WTC11 (cell line): ENCODE measurements at regions not wholly inside any gene's neighbourhood (a gene's known extent, or its start where the extent isn't known, plus 50 kb on each side); places are given as distances from the start of the nearest gene placed in this dataset.

ENCODE experiments used
- ATAC-seq: fragments of 200-7000 bp; cut with Tn5 transposase; 2 replicates; pipeline ENCODE4 v1.10.0; 2021; ENCODE audit warnings: mild to moderate bottlenecking, moderate library complexity
- CTCF ChIA-PET: fragments of 300-600 bp; sonication (Branson Sonifier 250); formaldehyde crosslinking; loops from one replicate; lab custom pipeline; 2021; ENCODE audit warnings: antibody characterized with exemption; lab: Charles Lee
- POLR2A ChIA-PET: fragments of 350-600 bp; sonication (Branson Sonifier 250); formaldehyde crosslinking; loops from one replicate; lab custom pipeline; 2021; ENCODE audit warnings: antibody characterized with exemption; lab: Charles Lee
- DNase-seq: peaks from one replicate; pipeline ENCODE4 v3.0.0; 2021; ENCODE audit warnings: low spot score
- H3K27ac Mint-ChIP-seq: 2 replicates; pipeline ENCODE4 v1.8.0; 2021; ENCODE audit warnings: mixed read lengths
- H3K27me3 Mint-ChIP-seq: 2 replicates; pipeline ENCODE4 v1.8.0; 2021; ENCODE audit warnings: low read depth, mild to moderate bottlenecking, moderate library complexity, mixed read lengths
- H3K36me3 Mint-ChIP-seq: 2 replicates; pipeline ENCODE4 v1.8.0; 2021; ENCODE audit warnings: mixed read lengths
- H3K4me1 Mint-ChIP-seq: 2 replicates; pipeline ENCODE4 v1.8.0; 2022; ENCODE audit warnings: mixed read lengths
- H3K4me3 Mint-ChIP-seq: 2 replicates; pipeline ENCODE4 v1.8.0; 2021; ENCODE audit warnings: mild to moderate bottlenecking, moderate library complexity, mixed read lengths
- H3K9me3 Mint-ChIP-seq: 2 replicates; pipeline ENCODE4 v1.8.0; 2021; ENCODE audit warnings: mixed read lengths
- E2F5 ChIP-seq: sonication (generic); formaldehyde crosslinking; IDR thresholded peaks from 2 replicates; pipeline ENCODE4 v1.8.1; 2022; ENCODE audit warnings: mild to moderate bottlenecking, moderate library complexity, missing genetic modification reagents
- ELF4 ChIP-seq: sonication (generic); formaldehyde crosslinking; IDR thresholded peaks from 2 replicates; pipeline ENCODE4 v1.8.1; 2022; ENCODE audit warnings: low read depth, mild to moderate bottlenecking, moderate library complexity, missing genetic modification reagents
- FOXJ3 ChIP-seq: sonication (generic); formaldehyde crosslinking; IDR thresholded peaks from 2 replicates; pipeline ENCODE4 v1.9.0; 2021; ENCODE audit warnings: missing genetic modification reagents, mild to moderate bottlenecking, borderline replicate concordance
- GRHL2 ChIP-seq: fragments of 250-450 bp; sonication (Bioruptor Pico); IDR thresholded peaks from 2 replicates; pipeline ENCODE4 v1.8.0; 2022; ENCODE audit warnings: mild to moderate bottlenecking, moderate library complexity; ENCODE audit not compliant: insufficient replicate concordance, severe bottlenecking
- IRF2 ChIP-seq: sonication (generic); formaldehyde crosslinking; IDR thresholded peaks from 2 replicates; pipeline ENCODE4 v1.8.0; 2022; ENCODE audit warnings: low read depth, missing genetic modification reagents, borderline replicate concordance
- NR3C1 ChIP-seq: sonication (generic); formaldehyde crosslinking; conservative IDR thresholded peaks from 2 replicates; pipeline ENCODE4 v1.8.1; 2023; ENCODE audit warnings: low read depth, mild to moderate bottlenecking, missing genetic modification reagents
- OVOL2 ChIP-seq: fragments of 250-450 bp; sonication (Bioruptor Pico); IDR thresholded peaks from 2 replicates; pipeline ENCODE4 v1.9.0; 2021; ENCODE audit warnings: mild to moderate bottlenecking, borderline replicate concordance
- SOX15 ChIP-seq: fragments of 250-450 bp; sonication (Bioruptor Pico); IDR thresholded peaks from 2 replicates; pipeline ENCODE4 v1.9.0; 2021; ENCODE audit warnings: mild to moderate bottlenecking
- USF1 ChIP-seq: sonication (generic); formaldehyde crosslinking; IDR thresholded peaks from 2 replicates; pipeline ENCODE4 v1.8.0; 2022; ENCODE audit warnings: mild to moderate bottlenecking, missing genetic modification reagents
- ZBTB21 ChIP-seq: sonication (generic); formaldehyde crosslinking; IDR thresholded peaks from 2 replicates; pipeline ENCODE4 v1.8.1; 2023; ENCODE audit warnings: mild to moderate bottlenecking, missing genetic modification reagents, borderline replicate concordance
- ZNF121 ChIP-seq: sonication (generic); formaldehyde crosslinking; IDR thresholded peaks from 2 replicates; pipeline ENCODE4 v1.8.0; 2023; ENCODE audit warnings: missing genetic modification reagents
- ZNF219 ChIP-seq: sonication (generic); formaldehyde crosslinking; IDR thresholded peaks from 2 replicates; pipeline ENCODE4 v1.8.0; 2023; ENCODE audit warnings: missing genetic modification reagents, mild to moderate bottlenecking, borderline replicate concordance
- ZNF232 ChIP-seq: sonication (generic); formaldehyde crosslinking; IDR thresholded peaks from 2 replicates; pipeline ENCODE4 v1.8.0; 2022; ENCODE audit warnings: mild to moderate bottlenecking, missing genetic modification reagents
- ZNF396 ChIP-seq: fragments of 250-450 bp; sonication (Bioruptor Pico); IDR thresholded peaks from 2 replicates; pipeline ENCODE4 v1.8.0; 2021; ENCODE audit warnings: mild to moderate bottlenecking, moderate library complexity, borderline replicate concordance
- ZNF423 ChIP-seq: fragments of 250-450 bp; sonication (Bioruptor Pico); IDR thresholded peaks from 2 replicates; pipeline ENCODE4 v2.1.2; 2022; ENCODE audit warnings: mild to moderate bottlenecking, moderate library complexity
- TF ChIP-seq, protein P1 (sequence below): fragments of 250-450 bp; sonication (Bioruptor Pico); IDR thresholded peaks from 2 replicates; pipeline ENCODE4 v1.9.0; 2021; ENCODE audit warnings: mild to moderate bottlenecking, borderline replicate concordance
- TF ChIP-seq, protein P2 (sequence below): sonication (generic); formaldehyde crosslinking; IDR thresholded peaks from 2 replicates; pipeline ENCODE4 v1.8.1; 2023; ENCODE audit warnings: mild to moderate bottlenecking, missing genetic modification reagents
- TF ChIP-seq, protein P3 (sequence below): fragments of 250-450 bp; sonication (Bioruptor Pico); IDR thresholded peaks from 2 replicates; pipeline ENCODE4 v1.8.0; 2021; ENCODE audit warnings: mild to moderate bottlenecking
- TF ChIP-seq, protein P4 (sequence below): sonication (generic); formaldehyde crosslinking; conservative IDR thresholded peaks from 2 replicates; pipeline ENCODE4 v1.8.1; 2023; ENCODE audit warnings: mild to moderate bottlenecking, low read depth, missing genetic modification reagents, moderate library complexity

DNA sequence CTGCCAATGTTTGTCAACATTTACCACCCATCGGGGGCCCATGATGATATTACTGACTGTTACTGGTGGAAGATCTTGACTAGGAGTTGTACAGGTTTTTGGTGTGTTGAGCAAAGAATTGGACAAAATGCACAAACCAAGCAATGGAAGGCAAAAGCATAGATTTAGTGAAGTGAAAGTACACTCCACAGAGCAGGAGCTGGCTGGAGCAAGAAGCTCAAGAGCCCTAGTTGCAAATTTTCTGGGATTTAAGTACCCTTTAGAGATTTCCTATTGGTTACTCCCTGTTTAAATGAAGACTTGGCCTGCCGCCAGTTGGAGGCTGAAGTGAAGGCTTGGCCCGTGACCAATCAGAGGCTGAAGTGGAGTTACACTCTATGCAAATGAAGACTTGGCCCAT, 128.6 kb upstream of the KL start:
- Mint-ChIP-seq H3K27me3 (no peaks in the 10 kb centered on the region), H3K27ac (no peak overlapping the region), H3K4me3 (no peak overlapping the region), H3K4me1 (peaks cover 10% of the 10 kb centered on the region), H3K9me3 (peaks cover 16% of the 10 kb centered on the region), H3K36me3 (peaks cover 11% of the 10 kb centered on the region)
- ATAC-seq (no peak), DNase-seq (no peak)
- TF ChIP-seq USF1 (CRISPR knock-in tag) (no peak), ZNF232 (CRISPR knock-in tag) (no peak)
- ChIA-PET POLR2A (no interaction called here), CTCF (no interaction called here)

- Mint-ChIP-seq H3K36me3 (peaks cover 11% of the 10 kb centered on the region), H3K4me1 (no peaks in the 10 kb centered on the region), H3K27ac (no peak overlapping the region)
- CTCF ChIA-PET = no interaction called here
- no peak for DNase-seq
- ATAC-seq = no peak
- TF ChIP-seq SOX15 (CRISPR knock-in tag) (no peak), ZNF396 (CRISPR knock-in tag) (no peak), ELF4 (no peak), GRHL2 (CRISPR knock-in tag) (no peak), ZNF423 (CRISPR knock-in tag) (no peak), ZNF219 (CRISPR knock-in tag) (no peak), IRF2 (CRISPR knock-in tag) (no peak)
- TF ChIP-seq, protein P1, sequence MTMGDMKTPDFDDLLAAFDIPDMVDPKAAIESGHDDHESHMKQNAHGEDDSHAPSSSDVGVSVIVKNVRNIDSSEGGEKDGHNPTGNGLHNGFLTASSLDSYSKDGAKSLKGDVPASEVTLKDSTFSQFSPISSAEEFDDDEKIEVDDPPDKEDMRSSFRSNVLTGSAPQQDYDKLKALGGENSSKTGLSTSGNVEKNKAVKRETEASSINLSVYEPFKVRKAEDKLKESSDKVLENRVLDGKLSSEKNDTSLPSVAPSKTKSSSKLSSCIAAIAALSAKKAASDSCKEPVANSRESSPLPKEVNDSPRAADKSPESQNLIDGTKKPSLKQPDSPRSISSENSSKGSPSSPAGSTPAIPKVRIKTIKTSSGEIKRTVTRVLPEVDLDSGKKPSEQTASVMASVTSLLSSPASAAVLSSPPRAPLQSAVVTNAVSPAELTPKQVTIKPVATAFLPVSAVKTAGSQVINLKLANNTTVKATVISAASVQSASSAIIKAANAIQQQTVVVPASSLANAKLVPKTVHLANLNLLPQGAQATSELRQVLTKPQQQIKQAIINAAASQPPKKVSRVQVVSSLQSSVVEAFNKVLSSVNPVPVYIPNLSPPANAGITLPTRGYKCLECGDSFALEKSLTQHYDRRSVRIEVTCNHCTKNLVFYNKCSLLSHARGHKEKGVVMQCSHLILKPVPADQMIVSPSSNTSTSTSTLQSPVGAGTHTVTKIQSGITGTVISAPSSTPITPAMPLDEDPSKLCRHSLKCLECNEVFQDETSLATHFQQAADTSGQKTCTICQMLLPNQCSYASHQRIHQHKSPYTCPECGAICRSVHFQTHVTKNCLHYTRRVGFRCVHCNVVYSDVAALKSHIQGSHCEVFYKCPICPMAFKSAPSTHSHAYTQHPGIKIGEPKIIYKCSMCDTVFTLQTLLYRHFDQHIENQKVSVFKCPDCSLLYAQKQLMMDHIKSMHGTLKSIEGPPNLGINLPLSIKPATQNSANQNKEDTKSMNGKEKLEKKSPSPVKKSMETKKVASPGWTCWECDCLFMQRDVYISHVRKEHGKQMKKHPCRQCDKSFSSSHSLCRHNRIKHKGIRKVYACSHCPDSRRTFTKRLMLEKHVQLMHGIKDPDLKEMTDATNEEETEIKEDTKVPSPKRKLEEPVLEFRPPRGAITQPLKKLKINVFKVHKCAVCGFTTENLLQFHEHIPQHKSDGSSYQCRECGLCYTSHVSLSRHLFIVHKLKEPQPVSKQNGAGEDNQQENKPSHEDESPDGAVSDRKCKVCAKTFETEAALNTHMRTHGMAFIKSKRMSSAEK (CRISPR knock-in tag) = no peak
- TF ChIP-seq, all 79 proteins: peak for 0
- H3K27me3 Mint-ChIP-seq = no peaks in the 10 kb centered on the region
- POLR2A ChIA-PET = no interaction called here
- H3K9me3 Mint-ChIP-seq = peaks cover 16% of the 10 kb centered on the region
- H3K4me3 Mint-ChIP-seq = no peak overlapping the region
These were observed 126.1 kb upstream of the KL start for GRCh38 chr13:32889986-32890565.

DNA sequence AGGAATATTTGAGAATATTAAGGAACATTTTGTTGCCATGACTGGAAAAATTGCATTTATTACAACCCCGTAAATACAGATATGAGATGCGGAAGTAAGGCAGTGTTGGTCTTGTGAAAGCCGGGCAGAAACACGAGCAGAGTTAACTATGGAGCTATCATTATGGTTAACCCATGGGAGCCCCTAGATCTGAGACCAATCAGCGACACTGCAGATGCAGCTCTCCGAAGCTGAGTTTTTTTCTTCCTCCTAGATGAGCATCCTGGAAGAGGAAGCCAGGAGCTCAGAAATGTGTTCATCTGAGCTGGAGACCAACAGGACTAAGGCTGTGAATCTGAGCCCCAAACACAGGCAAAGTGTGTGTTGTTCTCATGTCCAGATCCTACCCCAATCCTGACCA, 123.0 kb upstream of the KL start:
- CTCF ChIA-PET = no interaction called here
- DNase-seq (no peak), ATAC-seq (no peak)
- Mint-ChIP-seq H3K4me3 (no peak overlapping the region), H3K4me1 (no peaks in the 10 kb centered on the region), H3K27me3 (no peaks in the 10 kb centered on the region), H3K36me3 (peaks cover 1% of the 10 kb centered on the region; the same call in 1 of the 2 replicates), H3K27ac (no peak overlapping the region), H3K9me3 (peaks cover 2% of the 10 kb centered on the region)
- POLR2A ChIA-PET = no interaction called here
- TF ChIP-seq OVOL2 (CRISPR knock-in tag) = no peak
- no peak for TF ChIP-seq ZNF232 (CRISPR knock-in tag)
- no peak for TF ChIP-seq NR3C1 (CRISPR knock-in tag)
- TF ChIP-seq, protein P2, sequence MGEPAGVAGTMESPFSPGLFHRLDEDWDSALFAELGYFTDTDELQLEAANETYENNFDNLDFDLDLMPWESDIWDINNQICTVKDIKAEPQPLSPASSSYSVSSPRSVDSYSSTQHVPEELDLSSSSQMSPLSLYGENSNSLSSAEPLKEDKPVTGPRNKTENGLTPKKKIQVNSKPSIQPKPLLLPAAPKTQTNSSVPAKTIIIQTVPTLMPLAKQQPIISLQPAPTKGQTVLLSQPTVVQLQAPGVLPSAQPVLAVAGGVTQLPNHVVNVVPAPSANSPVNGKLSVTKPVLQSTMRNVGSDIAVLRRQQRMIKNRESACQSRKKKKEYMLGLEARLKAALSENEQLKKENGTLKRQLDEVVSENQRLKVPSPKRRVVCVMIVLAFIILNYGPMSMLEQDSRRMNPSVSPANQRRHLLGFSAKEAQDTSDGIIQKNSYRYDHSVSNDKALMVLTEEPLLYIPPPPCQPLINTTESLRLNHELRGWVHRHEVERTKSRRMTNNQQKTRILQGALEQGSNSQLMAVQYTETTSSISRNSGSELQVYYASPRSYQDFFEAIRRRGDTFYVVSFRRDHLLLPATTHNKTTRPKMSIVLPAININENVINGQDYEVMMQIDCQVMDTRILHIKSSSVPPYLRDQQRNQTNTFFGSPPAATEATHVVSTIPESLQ (CRISPR knock-in tag) = no peak
- TF ChIP-seq, protein P3, sequence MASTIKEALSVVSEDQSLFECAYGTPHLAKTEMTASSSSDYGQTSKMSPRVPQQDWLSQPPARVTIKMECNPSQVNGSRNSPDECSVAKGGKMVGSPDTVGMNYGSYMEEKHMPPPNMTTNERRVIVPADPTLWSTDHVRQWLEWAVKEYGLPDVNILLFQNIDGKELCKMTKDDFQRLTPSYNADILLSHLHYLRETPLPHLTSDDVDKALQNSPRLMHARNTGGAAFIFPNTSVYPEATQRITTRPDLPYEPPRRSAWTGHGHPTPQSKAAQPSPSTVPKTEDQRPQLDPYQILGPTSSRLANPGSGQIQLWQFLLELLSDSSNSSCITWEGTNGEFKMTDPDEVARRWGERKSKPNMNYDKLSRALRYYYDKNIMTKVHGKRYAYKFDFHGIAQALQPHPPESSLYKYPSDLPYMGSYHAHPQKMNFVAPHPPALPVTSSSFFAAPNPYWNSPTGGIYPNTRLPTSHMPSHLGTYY (CRISPR knock-in tag) = no peak
- no peak for TF ChIP-seq ZBTB21 (CRISPR knock-in tag)
- TF ChIP-seq ZNF121 (CRISPR knock-in tag) = no peak
- TF ChIP-seq, protein P4, sequence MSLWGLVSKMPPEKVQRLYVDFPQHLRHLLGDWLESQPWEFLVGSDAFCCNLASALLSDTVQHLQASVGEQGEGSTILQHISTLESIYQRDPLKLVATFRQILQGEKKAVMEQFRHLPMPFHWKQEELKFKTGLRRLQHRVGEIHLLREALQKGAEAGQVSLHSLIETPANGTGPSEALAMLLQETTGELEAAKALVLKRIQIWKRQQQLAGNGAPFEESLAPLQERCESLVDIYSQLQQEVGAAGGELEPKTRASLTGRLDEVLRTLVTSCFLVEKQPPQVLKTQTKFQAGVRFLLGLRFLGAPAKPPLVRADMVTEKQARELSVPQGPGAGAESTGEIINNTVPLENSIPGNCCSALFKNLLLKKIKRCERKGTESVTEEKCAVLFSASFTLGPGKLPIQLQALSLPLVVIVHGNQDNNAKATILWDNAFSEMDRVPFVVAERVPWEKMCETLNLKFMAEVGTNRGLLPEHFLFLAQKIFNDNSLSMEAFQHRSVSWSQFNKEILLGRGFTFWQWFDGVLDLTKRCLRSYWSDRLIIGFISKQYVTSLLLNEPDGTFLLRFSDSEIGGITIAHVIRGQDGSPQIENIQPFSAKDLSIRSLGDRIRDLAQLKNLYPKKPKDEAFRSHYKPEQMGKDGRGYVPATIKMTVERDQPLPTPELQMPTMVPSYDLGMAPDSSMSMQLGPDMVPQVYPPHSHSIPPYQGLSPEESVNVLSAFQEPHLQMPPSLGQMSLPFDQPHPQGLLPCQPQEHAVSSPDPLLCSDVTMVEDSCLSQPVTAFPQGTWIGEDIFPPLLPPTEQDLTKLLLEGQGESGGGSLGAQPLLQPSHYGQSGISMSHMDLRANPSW (CRISPR knock-in tag) = no peak
- TF ChIP-seq USF1 (CRISPR knock-in tag) = no peak
- no peak for TF ChIP-seq FOXJ3 (CRISPR knock-in tag)
- no peak for TF ChIP-seq E2F5
